ENCODE measurements at regions not wholly inside any gene's neighbourhood (a gene's known extent, or its start where the extent isn't known, plus 50 kb on each side); places are given as distances from the start of the nearest gene placed in this dataset.

DNA sequence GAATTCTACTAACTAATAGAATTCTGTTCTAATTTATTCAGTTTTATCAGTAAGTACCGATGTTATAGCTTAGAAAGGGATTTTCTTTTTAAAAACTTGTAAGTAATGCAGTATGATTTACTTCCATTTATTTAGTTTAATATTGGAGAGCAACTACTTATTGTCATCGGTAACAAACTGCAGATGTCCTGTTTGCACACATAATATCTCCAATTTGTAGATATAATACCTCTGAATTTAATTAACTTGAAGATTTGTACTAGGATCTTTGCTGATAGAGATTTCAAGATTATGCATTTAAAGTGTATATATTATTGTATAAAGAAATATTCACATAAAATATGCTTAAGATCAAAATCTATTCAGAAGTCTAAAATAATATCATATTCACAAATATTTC, 356.7 kb downstream of the PCDH17 start:
- TF ChIP-seq CREM (IDR thresholded peaks at IDR 0.05; ENCODE audit: low read depth) (no peak), YBX1 (IDR thresholded peaks at IDR 0.05) (no peak), SREBF2 (IDR thresholded peaks at IDR 0.05; ENCODE audit: low read length) (no peak), IRF4 (IDR thresholded peaks at IDR 0.05; ENCODE audit: low read depth, low read length) (no peak), MTA3 (IDR thresholded peaks at IDR 0.05; ENCODE audit: borderline replicate concordance, low read length) (no peak), EED (IDR thresholded peaks at IDR 0.05; ENCODE audit: low read depth) (no peak), LARP7 (IDR thresholded peaks at IDR 0.05) (no peak), SMAD1 (IDR thresholded peaks at IDR 0.05; ENCODE audit: low read depth, partially characterized antibody) (no peak), RUNX3 (IDR thresholded peaks at IDR 0.05; ENCODE audit: low read length) (no peak), MXI1 (IDR thresholded peaks at IDR 0.05; ENCODE audit: low read depth, low read length) (no peak), CHD2 (IDR thresholded peaks at IDR 0.05; ENCODE audit: borderline replicate concordance, low read depth, low read length) (no peak), SMARCA5 (IDR thresholded peaks at IDR 0.05) (no peak)
- TF ChIP-seq, protein P1, sequence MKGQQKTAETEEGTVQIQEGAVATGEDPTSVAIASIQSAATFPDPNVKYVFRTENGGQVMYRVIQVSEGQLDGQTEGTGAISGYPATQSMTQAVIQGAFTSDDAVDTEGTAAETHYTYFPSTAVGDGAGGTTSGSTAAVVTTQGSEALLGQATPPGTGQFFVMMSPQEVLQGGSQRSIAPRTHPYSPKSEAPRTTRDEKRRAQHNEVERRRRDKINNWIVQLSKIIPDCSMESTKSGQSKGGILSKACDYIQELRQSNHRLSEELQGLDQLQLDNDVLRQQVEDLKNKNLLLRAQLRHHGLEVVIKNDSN (IDR thresholded peaks at IDR 0.05; ENCODE audit: borderline replicate concordance, extremely low read length, insufficient read depth, low read depth, low read length), result no peak
- Histone ChIP-seq H3K27me3 (replicated peaks in 1 of 2; ENCODE audit: control insufficient read depth in 2 of 2, insufficient read depth in 2 of 2, low read length in 1 of 2) (no peaks in the 10 kb centered on the region), H3K4me3 (no peak overlapping the region), H3K4me2 (ENCODE audit: control insufficient read depth, insufficient read depth) (no peak overlapping the region), H4K20me1 (ENCODE audit: control insufficient read depth, insufficient read depth) (no peaks in the 10 kb centered on the region), H3K9me3 (replicated peaks; ENCODE audit: control insufficient read depth, insufficient read depth, low read length) (no peaks in the 10 kb centered on the region), H3K27ac (ENCODE audit: control insufficient read depth, insufficient read depth) (no peak overlapping the region), H3K36me3 (ENCODE audit: control insufficient read depth in 2 of 2, insufficient read depth in 2 of 2, low read length in 1 of 2) (no peaks in the 10 kb centered on the region), H2AFZ (ENCODE audit: control insufficient read depth, low read depth, low read length) (no peak overlapping the region), H3K79me2 (ENCODE audit: control insufficient read depth, insufficient read depth, low read length) (no peaks in the 10 kb centered on the region), H3K9ac (ENCODE audit: control insufficient read depth, insufficient read depth, low read length) (no peak overlapping the region), H3K4me1 (ENCODE audit: control insufficient read depth, insufficient read depth, low read length) (no peaks in the 10 kb centered on the region)
- ATAC-seq (no peak), FAIRE-seq (no peak), DNase-seq (ENCODE audit: low read depth, low spot score) (no peak)
- ChIA-PET SMC1A (ENCODE audit: uncharacterized antibody, unreplicated experiment) (no interaction called here), POLR2A (no interaction called here), CTCF (no interaction called here), RAD21 (ENCODE audit: unreplicated experiment) (no interaction called here)
- intact Hi-C loops (cut with micrococcal nuclease; ENCODE audit: unreplicated experiment), result no loop called here
- 0% methylated on average over 2 of the region's 2 CpGs for WGBS (ENCODE audit: insufficient coverage, insufficient replicate concordance, low lambda C conversion rate, missing lambda C conversion rate)
- no TSS peak for BruUV-seq (replicated peaks)
- in situ Hi-C loops (cut with MboI), result no loop called here
